ENCODE measurements at regions not wholly inside any gene's neighbourhood (a gene's known extent, or its start where the extent isn't known, plus 50 kb on each side); places are given as distances from the start of the nearest gene placed in this dataset.
A peak's percentile ranks its signal among the peaks of the same experiment; 100 is the strongest.

DNA sequence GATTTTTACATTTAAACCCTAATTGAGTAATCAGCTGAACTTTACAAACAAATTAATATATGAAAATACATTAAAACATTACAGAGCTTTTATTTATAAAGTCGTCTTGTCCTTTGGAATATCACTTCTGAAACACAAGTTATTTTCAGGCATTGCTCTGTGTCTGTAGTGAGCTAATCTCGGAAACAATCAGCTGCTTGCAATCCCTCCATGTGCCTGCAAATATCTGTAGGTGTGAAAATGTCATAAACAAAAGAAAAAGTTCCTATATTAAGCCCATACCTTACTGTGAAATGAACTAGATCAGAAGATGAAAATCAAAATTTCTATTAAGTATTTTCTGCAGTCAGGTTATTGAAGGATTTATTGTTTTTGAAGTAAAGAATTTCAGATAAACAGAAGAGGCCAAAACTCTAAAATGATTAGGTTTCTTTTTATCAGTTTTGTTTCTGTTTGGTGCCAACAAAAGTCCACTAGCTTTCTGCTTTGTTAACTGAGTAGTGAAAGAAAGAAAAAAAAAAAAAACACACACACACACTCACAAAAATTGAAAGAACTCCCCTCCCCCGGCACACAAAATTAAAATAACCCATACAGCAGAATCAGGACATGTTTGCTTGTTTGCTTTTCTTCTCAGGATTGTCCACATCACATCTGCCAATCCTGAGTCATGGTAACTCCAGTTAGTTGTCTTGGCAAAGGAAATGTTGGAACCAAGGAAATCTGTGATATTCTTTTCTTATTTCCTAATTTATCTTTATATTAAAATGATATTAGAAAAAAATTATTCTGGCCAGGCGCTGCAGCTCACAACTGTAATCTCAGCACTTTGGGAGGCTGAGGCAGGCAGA, 627.0 kb upstream of the SLC39A10 start:
- Histone ChIP-seq H3K4me2 (ENCODE audit: low read depth, low read length) (no peak overlapping the region), H3K4me3 (ENCODE audit: low read length) (no peak overlapping the region), H3K36me3 (replicated peaks; ENCODE audit: insufficient read depth, low read length) (no peaks in the 10 kb centered on the region), H3K27ac (ENCODE audit: low read length) (no peak overlapping the region), H2AFZ (ENCODE audit: low read length) (no peak overlapping the region), H4K20me1 (ENCODE audit: insufficient read depth, low read length) (no peaks in the 10 kb centered on the region), H3K4me1 (ENCODE audit: low read length) (peaks cover 7% of the 10 kb centered on the region; the same call in 1 of the 2 replicates), H3K9me2 (replicated peaks; ENCODE audit: insufficient read depth, low read length) (no peaks in the 10 kb centered on the region), H3K27me3 (replicated peaks; ENCODE audit: insufficient read depth, low read length) (no peaks in the 10 kb centered on the region; the same call in 1 of the 2 replicates), H3K9ac (ENCODE audit: low read length) (no peak overlapping the region), H3F3A (ENCODE audit: insufficient read depth, low read length) (no peaks in the 10 kb centered on the region), H3K9me3 (replicated peaks; ENCODE audit: insufficient read depth, low read length) (no peaks in the 10 kb centered on the region), H3K79me2 (ENCODE audit: low read length) (no peaks in the 10 kb centered on the region)
- DNase-seq = peak; percentile 15
- no peak for TF ChIP-seq EZH2 (optimal IDR thresholded peaks at IDR 0.05; ENCODE audit: low read depth, low read length)
- no peak for TF ChIP-seq EZH2phosphoT487 (IDR thresholded peaks at IDR 0.05; ENCODE audit: low read length)
- TF ChIP-seq, protein P1, sequence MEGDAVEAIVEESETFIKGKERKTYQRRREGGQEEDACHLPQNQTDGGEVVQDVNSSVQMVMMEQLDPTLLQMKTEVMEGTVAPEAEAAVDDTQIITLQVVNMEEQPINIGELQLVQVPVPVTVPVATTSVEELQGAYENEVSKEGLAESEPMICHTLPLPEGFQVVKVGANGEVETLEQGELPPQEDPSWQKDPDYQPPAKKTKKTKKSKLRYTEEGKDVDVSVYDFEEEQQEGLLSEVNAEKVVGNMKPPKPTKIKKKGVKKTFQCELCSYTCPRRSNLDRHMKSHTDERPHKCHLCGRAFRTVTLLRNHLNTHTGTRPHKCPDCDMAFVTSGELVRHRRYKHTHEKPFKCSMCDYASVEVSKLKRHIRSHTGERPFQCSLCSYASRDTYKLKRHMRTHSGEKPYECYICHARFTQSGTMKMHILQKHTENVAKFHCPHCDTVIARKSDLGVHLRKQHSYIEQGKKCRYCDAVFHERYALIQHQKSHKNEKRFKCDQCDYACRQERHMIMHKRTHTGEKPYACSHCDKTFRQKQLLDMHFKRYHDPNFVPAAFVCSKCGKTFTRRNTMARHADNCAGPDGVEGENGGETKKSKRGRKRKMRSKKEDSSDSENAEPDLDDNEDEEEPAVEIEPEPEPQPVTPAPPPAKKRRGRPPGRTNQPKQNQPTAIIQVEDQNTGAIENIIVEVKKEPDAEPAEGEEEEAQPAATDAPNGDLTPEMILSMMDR (IDR thresholded peaks at IDR 0.05; ENCODE audit: low read length) = no peak

DNA sequence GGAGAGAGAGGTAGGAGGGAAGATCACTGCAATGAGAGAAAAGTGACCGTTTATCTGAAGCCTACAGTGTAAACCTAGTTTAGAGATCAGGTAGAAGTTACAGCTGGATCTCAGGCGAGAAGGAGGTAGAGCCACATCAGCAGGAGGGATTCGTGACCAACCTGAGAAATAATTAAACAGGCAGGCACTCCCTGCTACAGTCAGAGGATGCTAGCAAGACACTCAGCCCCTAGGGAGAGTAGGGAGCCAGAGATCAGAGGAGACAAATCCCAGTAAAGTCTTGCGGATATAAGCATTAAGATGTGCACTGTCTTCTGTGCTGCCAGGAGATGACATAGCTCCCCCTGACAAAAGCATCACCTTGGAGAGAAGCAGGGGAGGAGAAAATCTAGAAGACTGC, 629.1 kb upstream of the SLC39A10 start:
- Histone ChIP-seq H3K9me3 (replicated peaks; ENCODE audit: insufficient read depth, low read length) (no peaks in the 10 kb centered on the region), H3K27me3 (replicated peaks; ENCODE audit: insufficient read depth, low read length) (peaks cover 5% of the 10 kb centered on the region; the same call in 1 of the 2 replicates), H3F3A (ENCODE audit: insufficient read depth, low read length) (no peaks in the 10 kb centered on the region), H3K36me3 (replicated peaks; ENCODE audit: insufficient read depth, low read length) (no peaks in the 10 kb centered on the region), H3K79me2 (ENCODE audit: low read length) (no peaks in the 10 kb centered on the region), H3K9me2 (replicated peaks; ENCODE audit: insufficient read depth, low read length) (no peaks in the 10 kb centered on the region), H3K4me2 (ENCODE audit: low read depth, low read length) (no peak overlapping the region), H3K9ac (ENCODE audit: low read length) (no peak overlapping the region), H2AFZ (ENCODE audit: low read length) (no peak overlapping the region), H3K27ac (ENCODE audit: low read length) (no peak overlapping the region), H3K4me3 (ENCODE audit: low read length) (no peak overlapping the region), H4K20me1 (ENCODE audit: insufficient read depth, low read length) (no peaks in the 10 kb centered on the region), H3K4me1 (ENCODE audit: low read length) (peaks cover 11% of the 10 kb centered on the region; the same call in 1 of the 2 replicates)
- TF ChIP-seq, protein P1 (IDR thresholded peaks at IDR 0.05; ENCODE audit: low read length) = no peak
- TF ChIP-seq EZH2 (optimal IDR thresholded peaks at IDR 0.05; ENCODE audit: low read depth, low read length) (no peak), EZH2phosphoT487 (IDR thresholded peaks at IDR 0.05; ENCODE audit: low read length) (no peak)
- DNase-seq = no peak

GRCh38 chr2:195026261-195026660, 630.8 kb upstream of the SLC39A10 start:
- Histone ChIP-seq H3K79me2 (ENCODE audit: low read length) (no peaks in the 10 kb centered on the region), H3K4me2 (ENCODE audit: low read depth, low read length) (no peak overlapping the region), H3K9ac (ENCODE audit: low read length) (no peak overlapping the region), H4K20me1 (ENCODE audit: insufficient read depth, low read length) (no peaks in the 10 kb centered on the region), H3K27ac (ENCODE audit: low read length) (no peak overlapping the region), H3K9me3 (replicated peaks; ENCODE audit: insufficient read depth, low read length) (no peaks in the 10 kb centered on the region), H3F3A (ENCODE audit: insufficient read depth, low read length) (peaks cover 8% of the 10 kb centered on the region), H3K9me2 (replicated peaks; ENCODE audit: insufficient read depth, low read length) (no peaks in the 10 kb centered on the region), H3K4me3 (ENCODE audit: low read length) (no peak overlapping the region), H3K4me1 (ENCODE audit: low read length) (peaks cover 24% of the 10 kb centered on the region), H3K27me3 (replicated peaks; ENCODE audit: insufficient read depth, low read length) (peaks cover 5% of the 10 kb centered on the region; the same call in 1 of the 2 replicates), H3K36me3 (replicated peaks; ENCODE audit: insufficient read depth, low read length) (no peaks in the 10 kb centered on the region), H2AFZ (ENCODE audit: low read length) (no peak overlapping the region)
- DNase-seq = no peak
- TF ChIP-seq EZH2phosphoT487 (IDR thresholded peaks at IDR 0.05; ENCODE audit: low read length) (no peak), EZH2 (optimal IDR thresholded peaks at IDR 0.05; ENCODE audit: low read depth, low read length) (no peak)
- TF ChIP-seq, protein P1 (IDR thresholded peaks at IDR 0.05; ENCODE audit: low read length) = no peak
